ENCODE measurements at regions not wholly inside any gene's neighbourhood (a gene's known extent, or its start where the extent isn't known, plus 50 kb on each side); places are given as distances from the start of the nearest gene placed in this dataset.

- TF ChIP-seq CTCF (IDR thresholded peaks at IDR 0.05) (no peak), POLR2A (IDR thresholded peaks at IDR 0.05) (no peak)
Measured at GRCh38 chrX:109871121-109871888, 131.6 kb upstream of the TMEM164 start.
